ENCODE measurements at regions not wholly inside any gene's neighbourhood (a gene's known extent, or its start where the extent isn't known, plus 50 kb on each side); places are given as distances from the start of the nearest gene placed in this dataset.

DNA sequence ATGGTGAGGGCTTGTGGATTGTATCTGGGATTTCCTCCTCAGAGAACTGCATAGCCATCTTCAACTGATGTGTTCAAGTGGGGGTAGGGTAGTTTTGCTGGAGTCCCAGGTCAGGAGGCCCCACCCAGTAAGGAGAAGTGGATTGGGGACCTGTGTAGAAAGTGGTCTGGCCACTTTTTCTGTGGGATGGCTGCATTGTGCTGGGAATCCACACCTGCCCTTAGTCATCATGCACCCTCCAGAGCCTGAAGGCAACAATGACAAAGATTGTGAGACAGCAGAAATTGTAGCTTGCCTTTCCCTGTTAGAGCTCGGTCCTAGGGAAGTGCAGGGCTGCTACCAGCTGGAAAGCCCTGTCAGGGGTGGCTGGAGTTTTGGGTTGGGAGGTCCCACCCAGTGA is 255.4 kb downstream of the NDFIP2 start:
- no peak for TF ChIP-seq POLR2A (IDR thresholded peaks at IDR 0.05)
- TF ChIP-seq, protein P1, sequence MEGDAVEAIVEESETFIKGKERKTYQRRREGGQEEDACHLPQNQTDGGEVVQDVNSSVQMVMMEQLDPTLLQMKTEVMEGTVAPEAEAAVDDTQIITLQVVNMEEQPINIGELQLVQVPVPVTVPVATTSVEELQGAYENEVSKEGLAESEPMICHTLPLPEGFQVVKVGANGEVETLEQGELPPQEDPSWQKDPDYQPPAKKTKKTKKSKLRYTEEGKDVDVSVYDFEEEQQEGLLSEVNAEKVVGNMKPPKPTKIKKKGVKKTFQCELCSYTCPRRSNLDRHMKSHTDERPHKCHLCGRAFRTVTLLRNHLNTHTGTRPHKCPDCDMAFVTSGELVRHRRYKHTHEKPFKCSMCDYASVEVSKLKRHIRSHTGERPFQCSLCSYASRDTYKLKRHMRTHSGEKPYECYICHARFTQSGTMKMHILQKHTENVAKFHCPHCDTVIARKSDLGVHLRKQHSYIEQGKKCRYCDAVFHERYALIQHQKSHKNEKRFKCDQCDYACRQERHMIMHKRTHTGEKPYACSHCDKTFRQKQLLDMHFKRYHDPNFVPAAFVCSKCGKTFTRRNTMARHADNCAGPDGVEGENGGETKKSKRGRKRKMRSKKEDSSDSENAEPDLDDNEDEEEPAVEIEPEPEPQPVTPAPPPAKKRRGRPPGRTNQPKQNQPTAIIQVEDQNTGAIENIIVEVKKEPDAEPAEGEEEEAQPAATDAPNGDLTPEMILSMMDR (IDR thresholded peaks at IDR 0.05): no peak
